ENCODE measurements at regions not wholly inside any gene's neighbourhood (a gene's known extent, or its start where the extent isn't known, plus 50 kb on each side); places are given as distances from the start of the nearest gene placed in this dataset.
"Not testable (repeated sequence)": the region's sequence is repeated elsewhere in the genome, so short reads cannot be mapped to it uniquely, and the experiment has no call there.

GRCh38 chr1:219560856-219561255 is 52.0 kb downstream of the ZC3H11B start:
- DNase-seq (ENCODE audit: low spot score): no peak

GRCh38 chr1:219559899-219560298 is 53.0 kb downstream of the ZC3H11B start:
- no peak for DNase-seq (ENCODE audit: low spot score)

- DNase-seq (ENCODE audit: low spot score): peak; percentile 48
Measured at GRCh38 chr1:219555806-219556205, 57.1 kb downstream of the ZC3H11B start.

- DNase-seq (ENCODE audit: low spot score): no peak
Measured at GRCh38 chr1:219555031-219555692, 57.7 kb downstream of the ZC3H11B start.

- no peak for DNase-seq (ENCODE audit: low spot score)
Measured at GRCh38 chr1:219553934-219554502, 58.9 kb downstream of the ZC3H11B start.

- DNase-seq (ENCODE audit: low spot score): no peak
Measured at GRCh38 chr1:219550201-219550600, 62.7 kb downstream of the ZC3H11B start.

- no peak for DNase-seq (ENCODE audit: low spot score)
Measured at GRCh38 chr1:219549215-219549614, 63.7 kb downstream of the ZC3H11B start.

- DNase-seq (ENCODE audit: low spot score): no peak
Measured at GRCh38 chr1:219548386-219548785, 64.5 kb downstream of the ZC3H11B start.

GRCh38 chr1:219545756-219546155 is 67.1 kb downstream of the ZC3H11B start:
- DNase-seq (ENCODE audit: low spot score): not testable (repeated sequence)

GRCh38 chr1:219544163-219544846 is 68.6 kb downstream of the ZC3H11B start:
- no peak for DNase-seq (ENCODE audit: low spot score)

- no peak for DNase-seq (ENCODE audit: low spot score)
Measured at GRCh38 chr1:219542828-219543518, 69.9 kb downstream of the ZC3H11B start.

GRCh38 chr1:219541946-219542345 is 71.0 kb downstream of the ZC3H11B start:
- DNase-seq (ENCODE audit: low spot score): no peak

GRCh38 chr1:219539645-219540254 is 73.2 kb downstream of the ZC3H11B start:
- no peak for DNase-seq (ENCODE audit: low spot score)

- DNase-seq (ENCODE audit: low spot score): no peak
Measured at GRCh38 chr1:219538886-219539285, 74.0 kb downstream of the ZC3H11B start.

GRCh38 chr1:219537223-219537631 is 75.7 kb downstream of the ZC3H11B start:
- DNase-seq (ENCODE audit: low spot score): no peak

GRCh38 chr1:219536038-219536437 is 76.9 kb downstream of the ZC3H11B start:
- no peak for DNase-seq (ENCODE audit: low spot score)

GRCh38 chr1:219534991-219535390 is 77.9 kb downstream of the ZC3H11B start:
- no peak for DNase-seq (ENCODE audit: low spot score)

GRCh38 chr1:219533280-219533679 is 79.6 kb downstream of the ZC3H11B start:
- DNase-seq (ENCODE audit: low spot score): no peak

- no peak for DNase-seq (ENCODE audit: low spot score)
Measured at GRCh38 chr1:219529116-219529515, 83.8 kb downstream of the ZC3H11B start.

GRCh38 chr1:219528633-219529032 is 84.3 kb downstream of the ZC3H11B start:
- no peak for DNase-seq (ENCODE audit: low spot score)

GRCh38 chr1:219527994-219528393 is 84.9 kb downstream of the ZC3H11B start:
- DNase-seq (ENCODE audit: low spot score): no peak

GRCh38 chr1:219526074-219526473 is 86.8 kb downstream of the ZC3H11B start:
- DNase-seq (ENCODE audit: low spot score): no peak

All from Ammon's horn (tissue), 1 donor.